GM18858 (cell line): ENCODE measurements at regions not wholly inside any gene's neighbourhood (a gene's known extent, or its start where the extent isn't known, plus 50 kb on each side); places are given as distances from the start of the nearest gene placed in this dataset.
"Not testable (repeated sequence)": the region's sequence is repeated elsewhere in the genome, so short reads cannot be mapped to it uniquely, and the experiment has no call there.

ENCODE experiments used
- ATAC-seq: cut with Tn5 transposase; IDR thresholded peaks from one replicate; pipeline ENCODE4 v1.9.1; 2021; ENCODE audit not compliant: unreplicated experiment

DNA sequence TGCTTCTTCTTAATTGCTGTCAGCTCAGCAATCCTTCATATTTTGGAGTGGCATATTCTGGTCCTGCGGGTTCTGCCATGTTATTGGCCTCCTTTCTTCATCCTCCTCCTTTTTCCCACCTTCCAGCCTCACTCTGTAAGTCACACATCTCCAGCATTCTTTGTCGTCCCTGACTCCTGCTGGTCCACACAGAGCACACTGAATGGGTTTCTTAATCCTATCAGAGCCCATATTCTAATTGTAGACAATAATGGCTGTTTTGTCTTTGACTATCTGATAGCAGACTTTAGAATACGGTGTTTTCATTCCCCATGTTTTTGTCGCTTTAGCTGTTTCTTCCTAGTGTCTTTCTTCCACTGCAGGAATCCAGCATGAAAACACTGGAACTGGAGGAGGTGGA is 389.6 kb downstream of the REEP3 start:
- ATAC-seq = no peak

DNA sequence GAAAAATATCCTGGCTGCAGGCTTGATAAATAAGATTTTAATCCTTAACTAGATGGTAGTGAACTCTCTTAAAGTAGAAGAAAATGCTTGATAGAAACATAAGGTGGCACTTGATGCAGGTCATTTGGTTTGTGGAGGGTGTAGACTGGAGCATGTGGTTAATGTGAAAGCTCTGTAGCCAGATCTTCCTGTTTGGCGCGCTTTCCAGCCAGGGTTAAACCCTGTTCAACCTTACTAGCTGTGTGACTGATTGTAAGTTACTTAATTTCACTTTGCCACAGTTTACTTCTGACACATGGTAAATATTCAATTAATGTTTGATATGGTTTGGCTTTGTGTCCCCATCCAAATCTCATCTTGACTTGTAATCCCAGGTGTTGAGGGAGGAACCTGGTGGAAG is 394.0 kb downstream of the REEP3 start:
- ATAC-seq = no peak

DNA sequence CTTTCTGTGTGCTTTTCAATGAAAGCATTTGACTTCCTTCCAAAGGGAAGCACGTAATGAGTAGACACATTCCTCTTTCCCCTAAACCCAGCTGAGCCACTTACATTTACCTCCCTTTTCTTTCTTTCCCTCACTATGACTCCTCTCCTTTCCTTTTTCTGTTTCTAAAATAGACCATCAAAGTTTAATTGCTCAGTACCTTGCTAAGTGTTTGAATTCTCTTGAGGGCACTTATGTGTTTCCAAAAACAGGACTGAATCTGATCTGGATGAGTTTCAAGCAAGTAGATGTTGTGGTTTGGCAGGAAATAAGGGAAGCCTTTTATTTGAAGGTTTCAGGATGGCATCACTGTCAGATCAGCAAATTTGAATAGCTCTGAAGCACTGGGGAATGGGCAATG is 396.2 kb downstream of the REEP3 start:
- no peak for ATAC-seq

DNA sequence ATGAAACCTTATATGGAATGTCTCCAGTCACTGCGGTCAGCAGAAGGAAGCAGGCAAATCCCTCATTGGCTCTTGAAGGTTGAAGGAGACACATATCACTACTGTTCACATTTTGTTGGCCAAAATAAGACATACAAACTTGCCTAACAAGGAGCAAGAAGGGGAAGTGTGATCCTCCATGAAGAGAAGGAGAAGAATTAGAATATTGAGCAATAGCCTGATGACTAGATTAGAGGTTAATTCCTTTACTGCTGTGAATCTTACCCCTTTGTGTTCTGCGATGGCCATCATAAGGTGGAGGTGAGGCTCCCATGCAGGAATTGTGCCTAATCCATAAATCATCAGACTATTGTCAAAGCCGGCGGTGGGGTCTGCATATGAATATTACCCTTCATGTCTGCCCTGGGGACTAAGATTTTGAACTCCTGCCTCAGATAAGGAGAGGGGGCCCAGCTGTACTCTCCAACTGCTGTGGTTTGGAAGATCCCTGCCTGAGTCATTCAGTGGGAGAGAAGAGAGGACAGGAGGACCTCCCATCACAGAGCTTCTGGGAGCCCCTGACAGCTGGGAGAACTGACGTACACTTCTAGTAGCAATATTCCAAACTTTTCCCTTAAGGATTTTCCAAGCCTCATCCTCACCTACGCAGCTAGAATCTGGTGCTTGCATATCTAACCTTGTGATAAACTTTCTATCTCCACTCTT is 398.5 kb downstream of the REEP3 start:
- ATAC-seq = no peak

DNA sequence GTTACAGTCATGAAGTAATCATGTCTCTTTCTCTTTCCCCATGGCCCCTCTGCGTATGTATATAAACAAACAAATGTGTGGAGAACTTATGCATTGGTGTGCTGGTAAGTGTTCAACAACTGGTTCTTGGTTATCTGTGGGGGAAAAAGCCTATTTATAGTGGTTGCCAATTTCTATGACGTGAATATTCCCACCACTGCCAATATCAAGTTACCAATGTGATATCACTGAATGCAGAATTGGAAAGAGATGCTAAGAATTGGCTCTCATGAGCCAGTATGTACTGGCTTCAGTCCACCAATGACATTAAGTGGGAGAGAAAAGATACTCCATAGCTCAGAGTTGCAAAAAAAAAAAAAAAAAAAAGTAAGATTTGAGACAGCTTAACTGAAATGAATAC is 399.7 kb downstream of the REEP3 start:
- ATAC-seq = no peak

DNA sequence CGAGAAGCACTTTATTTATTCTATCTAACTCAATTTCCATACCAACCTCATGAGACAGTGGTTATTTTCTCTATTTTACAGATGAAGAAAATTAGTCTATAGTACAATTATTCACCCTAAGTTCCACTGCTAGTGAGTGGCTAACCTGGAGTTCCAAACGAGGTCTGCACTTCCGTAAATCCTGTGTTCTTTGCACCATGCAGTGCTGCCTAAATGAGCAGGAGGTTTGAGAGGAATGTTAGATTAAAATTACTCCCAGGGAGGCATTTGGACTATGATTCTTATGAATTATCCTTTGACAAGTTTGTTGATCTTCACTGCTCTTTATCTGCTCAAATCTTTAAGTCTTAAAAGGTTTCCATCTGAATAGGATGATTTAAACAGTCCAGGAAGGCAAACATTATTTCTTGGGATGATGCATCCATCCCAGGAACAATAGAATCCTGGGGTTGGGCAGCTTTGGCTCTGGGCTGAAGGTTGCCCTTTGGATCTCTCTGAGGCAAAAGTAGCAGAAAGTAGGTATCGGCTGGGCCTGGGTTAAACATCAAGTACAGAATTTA is 400.8 kb downstream of the REEP3 start:
- no peak for ATAC-seq

DNA sequence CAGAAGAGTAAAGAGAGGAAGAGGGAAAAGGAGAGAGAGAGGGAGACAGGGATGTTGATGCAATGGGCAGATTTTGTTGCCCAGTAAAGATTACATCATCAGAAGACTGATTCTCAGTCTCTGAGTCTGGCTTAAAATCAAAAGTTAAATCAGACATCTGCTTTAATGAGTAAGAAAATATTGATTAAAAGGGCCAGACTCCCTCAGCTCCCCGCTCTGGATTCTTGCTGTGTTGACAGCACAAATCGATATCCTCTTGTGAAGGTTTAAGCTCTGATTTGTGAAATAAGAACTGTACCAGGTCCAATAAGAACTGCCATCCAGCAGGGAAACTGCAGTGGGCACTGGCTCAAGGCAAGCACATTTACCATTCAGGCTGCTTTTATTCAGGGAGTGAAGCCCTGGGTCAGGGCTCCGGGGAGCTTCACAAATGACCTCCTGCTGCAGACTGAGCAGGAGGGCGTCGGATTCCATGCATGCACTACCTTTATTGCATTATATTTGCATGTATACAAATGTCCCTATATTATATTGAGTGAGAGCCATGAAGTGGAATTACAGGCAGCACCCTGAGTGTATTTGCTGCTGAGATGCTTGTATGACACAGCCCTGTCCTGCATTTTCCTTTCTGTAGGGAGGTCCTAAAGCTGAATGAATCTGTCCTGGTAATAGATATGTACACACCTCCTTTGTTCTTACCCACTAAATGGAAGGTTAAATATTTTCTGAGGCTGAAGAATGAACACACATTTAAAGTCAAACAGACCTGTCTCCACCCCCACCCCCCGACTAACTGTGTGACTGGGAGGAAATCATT is 401.5 kb downstream of the REEP3 start:
- ATAC-seq = no peak

DNA sequence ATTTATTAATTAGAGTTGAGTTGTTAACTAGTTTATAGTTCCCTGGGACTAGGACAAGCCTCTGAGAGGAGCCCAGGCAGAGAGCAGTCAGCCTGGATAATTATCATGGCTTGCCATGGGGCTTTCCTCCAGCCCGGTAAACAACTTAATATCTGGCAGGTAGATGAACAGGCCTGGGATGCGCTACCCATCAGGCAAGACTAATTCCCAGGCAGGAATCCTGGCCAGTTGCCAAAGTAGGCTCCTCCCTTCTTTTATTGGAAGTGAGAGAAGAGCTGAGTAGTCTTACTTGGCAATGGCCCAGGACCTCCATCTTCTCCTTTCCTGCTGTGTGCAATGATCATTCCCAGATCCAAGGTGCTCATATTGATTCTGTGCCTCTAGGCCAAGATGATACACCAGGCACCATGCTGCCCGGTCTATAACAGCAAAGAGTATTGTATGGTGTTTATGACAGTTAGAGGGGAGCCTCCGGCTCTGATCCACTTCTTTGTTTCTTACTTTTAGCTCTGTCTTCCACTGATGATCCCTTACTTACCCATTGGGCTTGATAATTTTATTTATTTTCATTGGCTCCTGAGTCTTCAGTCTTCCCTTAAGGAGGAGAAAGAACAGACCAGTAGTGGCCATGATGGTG is 408.7 kb downstream of the REEP3 start:
- ATAC-seq = no peak

DNA sequence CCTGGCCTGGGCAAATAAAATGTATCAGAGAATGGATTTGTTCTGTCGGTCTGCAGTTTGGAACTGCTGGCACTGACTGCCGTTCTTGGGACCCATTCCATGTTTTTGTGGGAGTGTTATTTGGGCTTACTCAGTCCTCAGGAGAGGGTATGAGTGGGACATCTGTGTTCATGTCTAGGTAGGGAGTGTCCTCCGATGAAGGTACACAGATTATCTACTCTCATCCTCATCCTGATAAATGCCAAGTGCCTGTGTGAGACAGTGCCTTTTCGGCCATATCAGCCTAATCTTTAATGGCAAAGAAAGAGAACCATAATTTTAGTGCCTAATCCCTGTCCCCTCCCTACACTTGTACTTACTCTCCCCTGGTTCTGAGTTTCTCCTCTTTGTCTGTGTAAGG is 409.4 kb downstream of the REEP3 start:
- no peak for ATAC-seq

DNA sequence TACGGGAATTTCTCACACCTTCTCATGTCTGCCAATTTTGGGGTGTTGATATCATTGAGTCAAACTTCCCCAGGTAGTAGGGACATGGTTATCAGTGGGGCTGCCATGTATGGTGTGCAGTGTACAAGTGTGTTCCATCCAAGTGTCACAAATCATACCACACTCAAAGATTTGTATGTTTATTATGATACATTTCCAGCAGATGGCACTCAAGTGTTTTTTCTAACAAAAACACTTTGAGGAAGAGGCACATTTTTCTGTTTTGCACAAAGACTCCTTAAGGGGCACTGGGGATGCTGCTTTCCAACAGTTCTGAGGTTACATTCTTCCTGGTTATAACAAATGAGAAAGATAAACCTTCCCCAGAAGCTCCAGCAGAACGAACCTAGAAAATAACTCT is 414.5 kb downstream of the REEP3 start:
- no peak for ATAC-seq

DNA sequence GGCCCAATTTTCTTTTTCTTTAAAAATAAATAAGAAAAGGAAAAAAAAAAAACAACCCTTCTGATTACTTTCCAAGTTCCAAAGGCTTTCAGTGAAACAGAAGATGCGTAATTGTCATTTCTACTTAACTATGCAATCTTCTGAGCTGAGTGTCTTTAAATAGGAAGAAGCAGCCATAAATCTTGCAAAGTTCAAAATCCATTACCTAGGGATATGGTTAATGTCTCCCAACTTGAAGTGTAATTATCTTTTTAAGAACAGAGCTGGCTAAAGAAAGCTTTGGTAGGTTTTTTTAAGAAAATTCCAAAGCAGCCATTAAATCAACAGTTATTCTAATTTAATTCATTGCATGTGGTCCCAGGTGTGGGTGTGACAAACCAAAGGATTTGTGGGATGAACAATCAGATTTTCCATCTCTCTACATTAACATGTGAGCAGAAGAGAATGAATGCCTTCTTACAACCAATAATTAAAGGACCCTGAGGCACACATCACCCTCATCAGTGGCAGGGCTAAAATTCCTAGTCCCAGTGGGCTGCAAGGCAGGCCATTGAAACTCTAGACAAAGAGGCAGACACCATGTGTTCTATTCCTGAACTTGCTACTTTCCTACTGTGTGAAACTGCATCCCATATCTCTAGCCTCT is 419.2 kb downstream of the REEP3 start:
- no peak for ATAC-seq

DNA sequence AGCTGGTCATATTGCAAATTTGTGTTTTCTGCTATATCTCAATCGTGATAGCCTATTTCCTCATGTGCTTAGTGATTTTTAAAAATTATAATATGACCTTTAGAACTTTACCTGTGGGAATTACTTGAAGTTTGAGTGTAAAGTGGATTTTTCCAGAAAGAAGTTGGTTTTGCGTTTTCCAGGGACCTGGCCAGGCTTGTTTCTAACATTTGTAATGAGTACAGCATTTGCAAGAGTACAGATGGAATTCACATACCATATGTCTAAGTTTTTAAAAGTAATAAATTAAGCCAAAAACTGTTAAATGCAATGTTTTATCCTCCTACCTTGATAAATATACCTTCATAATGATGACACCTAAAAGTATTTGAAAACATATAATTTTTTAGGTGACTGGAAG is 443.2 kb downstream of the REEP3 start:
- ATAC-seq = no peak

DNA sequence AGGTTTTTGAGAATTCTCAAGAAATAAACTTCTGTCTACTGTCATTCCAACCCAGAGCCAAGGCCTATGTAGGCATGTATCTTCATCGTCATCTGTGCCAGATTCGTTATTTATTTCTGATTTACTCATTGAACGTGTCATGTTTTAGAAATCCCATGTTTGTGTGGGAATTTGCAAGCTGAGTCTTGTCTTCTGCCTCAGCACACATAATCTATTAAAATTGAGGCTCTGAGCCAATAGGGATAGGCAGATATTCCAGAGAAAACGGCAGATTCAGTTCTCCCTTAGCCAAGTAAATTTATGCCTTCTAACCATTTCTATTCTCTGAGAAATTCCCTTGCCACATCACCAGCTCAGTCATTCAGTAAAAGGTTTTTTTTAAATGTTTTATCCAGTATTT is 444.6 kb downstream of the REEP3 start:
- ATAC-seq = no peak

DNA sequence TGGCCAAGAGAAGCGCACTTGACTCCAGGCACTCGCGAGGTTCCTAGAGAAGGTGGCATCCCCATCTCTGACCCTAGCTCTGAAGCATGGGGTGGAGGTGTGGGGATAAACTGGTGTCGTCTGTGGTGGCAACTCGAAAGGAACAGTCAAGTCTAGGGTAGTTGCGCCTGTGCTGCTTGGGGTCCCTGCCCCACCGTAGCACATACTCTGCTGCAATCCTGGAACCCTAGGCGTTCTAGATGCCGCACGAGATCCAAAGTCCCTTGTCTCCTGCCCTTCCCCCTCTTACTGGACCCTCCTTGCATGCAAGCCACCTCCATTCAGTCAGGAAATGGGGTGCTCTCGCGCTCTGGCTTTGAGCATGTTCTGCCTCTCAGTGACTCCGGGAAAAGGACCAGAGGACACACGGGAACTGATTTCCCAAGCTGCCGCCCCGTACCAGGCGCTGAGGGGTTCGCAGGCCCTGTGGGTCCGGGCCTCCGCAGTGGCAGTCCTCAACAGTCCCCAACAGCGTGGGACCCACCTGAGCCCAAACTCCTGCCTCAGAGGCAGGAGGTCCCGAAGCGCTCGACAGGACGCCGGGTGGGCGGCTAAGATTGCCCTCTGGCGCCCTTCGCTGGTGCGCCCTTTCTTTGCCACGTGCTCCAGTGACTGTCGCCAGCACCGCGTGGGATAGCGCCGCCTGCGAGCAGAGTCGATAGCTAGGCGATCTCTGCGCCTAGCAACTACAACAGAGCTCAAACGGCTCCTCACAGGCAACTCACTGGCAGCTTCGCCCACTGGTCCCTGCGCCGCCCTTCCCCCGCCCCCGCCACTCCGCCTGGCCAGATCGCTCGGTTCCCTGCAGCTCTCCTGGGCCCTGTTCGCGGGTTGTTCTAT is 452.0 kb downstream of the REEP3 start:
- ATAC-seq = no peak

DNA sequence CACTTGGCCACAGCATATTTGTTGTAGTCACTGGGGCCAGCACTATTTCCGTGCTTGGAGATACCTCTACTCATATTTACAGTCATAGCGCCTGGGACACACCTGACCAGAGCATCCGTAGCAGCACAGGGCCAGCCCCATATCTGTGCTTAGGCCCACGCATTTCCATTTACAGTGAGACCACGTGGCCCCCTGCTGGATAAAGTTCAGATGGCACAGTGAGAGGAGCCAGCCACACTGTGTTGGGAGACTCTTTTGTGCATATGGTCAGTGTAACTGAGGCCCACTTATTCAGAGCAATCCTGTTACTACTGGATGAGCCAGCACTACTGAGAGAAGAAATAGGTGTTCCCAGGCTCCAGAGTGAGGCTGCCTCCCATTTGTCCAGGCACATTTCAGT is 455.3 kb downstream of the REEP3 start:
- peak; percentile 89 for ATAC-seq

DNA sequence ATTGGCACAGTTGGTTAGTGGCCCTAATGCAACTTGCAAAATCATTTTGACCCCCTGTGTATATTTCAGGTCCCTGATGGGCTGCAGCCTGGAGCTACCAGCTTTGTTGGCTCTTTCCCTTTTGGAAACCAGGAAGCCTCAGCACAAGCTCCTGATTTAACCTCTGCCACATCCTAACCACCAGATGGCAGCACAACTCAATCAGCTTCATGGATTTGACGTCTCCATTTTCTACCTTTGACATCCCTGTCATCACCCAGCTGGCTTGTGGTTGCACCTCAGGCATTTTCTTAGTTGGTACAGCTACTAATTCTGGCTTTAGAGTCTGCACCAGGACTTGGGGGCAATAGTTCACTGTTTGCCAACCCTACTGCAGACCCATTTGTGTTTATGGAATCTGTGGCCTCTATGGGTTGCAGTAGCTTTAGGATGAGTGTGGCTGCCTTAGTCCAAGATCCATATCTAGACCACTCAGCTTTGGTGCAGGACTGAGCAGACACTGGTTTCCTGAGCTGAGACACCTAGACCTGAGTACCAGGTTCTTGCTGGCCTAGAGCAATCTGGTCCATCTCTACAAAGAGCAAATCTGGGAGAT is 456.2 kb downstream of the REEP3 start:
- peak; percentile 52 for ATAC-seq

DNA sequence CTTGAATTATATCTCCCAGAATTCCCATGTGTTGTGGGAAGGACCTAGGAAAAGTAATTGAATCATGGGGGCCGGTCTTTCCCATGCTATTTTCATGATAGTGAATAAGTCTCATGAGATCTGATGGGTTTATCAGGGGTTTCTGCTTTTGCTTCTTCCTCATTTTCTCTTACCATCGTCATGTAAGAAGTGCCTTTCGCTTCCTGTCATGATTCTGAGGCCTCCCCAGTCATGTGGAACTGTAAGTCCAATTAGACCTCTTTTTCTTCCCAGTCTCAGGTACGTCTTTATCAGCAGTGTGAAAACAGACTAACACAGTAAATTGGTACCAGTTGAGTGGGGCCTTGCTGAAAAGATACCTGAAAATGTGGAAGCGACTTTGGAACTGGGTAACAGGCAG is 459.7 kb downstream of the REEP3 start:
- ATAC-seq = not testable (repeated sequence)

DNA sequence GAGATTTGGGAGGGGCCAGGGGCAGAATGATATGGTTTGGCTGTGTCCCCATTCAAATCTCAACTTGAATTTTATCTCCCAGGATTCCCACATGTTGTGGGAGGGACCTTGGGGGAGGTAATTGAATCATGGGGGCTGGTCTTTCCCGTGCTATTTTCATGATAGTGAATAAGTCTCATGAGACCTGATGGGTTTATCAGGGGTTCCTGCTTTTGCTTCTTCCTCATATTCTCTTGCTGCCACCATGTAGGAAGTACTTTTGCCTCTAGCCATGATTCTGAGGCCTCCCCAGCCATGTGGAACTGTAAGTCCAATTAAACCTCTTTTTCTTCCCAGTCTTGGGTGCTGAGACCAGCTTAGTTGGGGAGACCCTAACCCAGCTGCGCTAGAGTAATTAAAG is 462.9 kb downstream of the REEP3 start:
- ATAC-seq = not testable (repeated sequence)

DNA sequence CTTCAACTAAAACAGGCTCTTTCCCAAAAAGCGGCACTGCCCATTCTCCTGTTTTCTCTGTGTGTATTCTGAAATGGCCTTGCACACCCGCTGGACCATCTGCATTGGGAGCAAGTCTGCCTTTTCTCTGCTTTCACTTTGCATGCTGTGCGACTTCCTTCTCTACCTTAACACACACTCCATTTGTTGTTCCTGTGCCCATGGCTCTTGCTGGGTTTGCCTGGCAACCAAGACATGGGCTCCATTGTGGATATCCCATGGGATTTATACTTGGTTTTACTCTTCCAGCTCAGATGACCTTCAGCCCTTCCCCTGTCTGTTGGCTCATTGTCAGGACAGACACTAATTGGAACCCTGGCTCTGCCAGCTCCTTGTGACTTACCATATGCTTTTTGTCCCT is 465.3 kb downstream of the REEP3 start:
- no peak for ATAC-seq

DNA sequence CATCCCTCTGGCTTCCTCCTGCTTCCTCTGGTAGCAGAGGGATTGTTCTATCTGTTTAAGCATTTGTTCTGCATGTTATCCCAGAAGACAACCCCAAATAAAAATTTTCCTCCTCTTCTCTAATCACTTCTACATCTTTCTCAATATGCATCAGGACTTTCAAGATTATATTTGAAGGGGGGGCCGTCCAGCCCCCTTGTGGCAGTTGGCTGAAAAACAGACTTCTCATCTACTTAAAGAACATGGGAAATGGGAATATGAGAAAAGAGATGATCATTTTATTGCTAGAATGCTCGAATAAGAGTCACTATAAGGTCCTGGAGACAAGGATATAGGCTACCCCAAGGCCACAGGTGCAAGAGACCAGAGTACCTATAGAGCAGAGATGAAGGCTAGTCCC is 466.0 kb downstream of the REEP3 start:
- ATAC-seq = no peak
